KOPT-K1 (cell line): ENCODE measurements at regions not wholly inside any gene's neighbourhood (a gene's known extent, or its start where the extent isn't known, plus 50 kb on each side); places are given as distances from the start of the nearest gene placed in this dataset.
"Not testable (repeated sequence)": the region's sequence is repeated elsewhere in the genome, so short reads cannot be mapped to it uniquely, and the experiment has no call there.

ENCODE experiments used
- H3K27ac ChIP-seq: fragments of 200-600 bp; sonication (generic); 2 replicates; pipeline ENCODE4 v1.5.1; 2016; ENCODE audit warnings: antibody characterized with exemption, mild to moderate bottlenecking, low read depth, low read length; ENCODE audit not compliant: poor library complexity, severe bottlenecking
- H3K36me3 ChIP-seq: fragments of 200-600 bp; sonication (generic); 2 replicates; pipeline ENCODE4 v1.5.1; 2017; ENCODE audit warnings: antibody characterized with exemption, mild to moderate bottlenecking, low read length, moderate library complexity; ENCODE audit not compliant: insufficient read depth
- H3K9me3 ChIP-seq: fragments of 200-600 bp; sonication (generic); 2 replicates; pipeline ENCODE4 v1.5.1; 2017; ENCODE audit warnings: antibody characterized with exemption, low read length, mild to moderate bottlenecking; ENCODE audit not compliant: insufficient read depth, poor library complexity, severe bottlenecking

GRCh38 chr2:8368463-8368862 lies 313.4 kb upstream of the ID2 start:
- H3K27ac ChIP-seq, result no peak overlapping the region
- H3K9me3 ChIP-seq, result peaks cover 5% of the 10 kb centered on the region
- no peaks in the 10 kb centered on the region for H3K36me3 ChIP-seq

GRCh38 chr2:8369522-8369921 lies 312.3 kb upstream of the ID2 start:
- no peaks in the 10 kb centered on the region for H3K36me3 ChIP-seq
- peaks cover 5% of the 10 kb centered on the region for H3K9me3 ChIP-seq

GRCh38 chr2:8370258-8370802 lies 311.5 kb upstream of the ID2 start:
- Histone ChIP-seq H3K9me3 (peaks cover 5% of the 10 kb centered on the region), H3K27ac (no peak overlapping the region), H3K36me3 (no peaks in the 10 kb centered on the region)

More at GRCh38 chr2:8369522-8369921, 312.3 kb upstream of the ID2 start:
- H3K27ac ChIP-seq, result no peak overlapping the region

GRCh38 chr2:8371653-8372052 lies 310.2 kb upstream of the ID2 start:
- peaks cover 5% of the 10 kb centered on the region for H3K9me3 ChIP-seq
- no peaks in the 10 kb centered on the region for H3K36me3 ChIP-seq
- H3K27ac ChIP-seq, result no peak overlapping the region

- Histone ChIP-seq H3K27ac (no peak overlapping the region), H3K9me3 (peaks cover 5% of the 10 kb centered on the region), H3K36me3 (no peaks in the 10 kb centered on the region)
Measured at GRCh38 chr2:8374782-8375181, 307.1 kb upstream of the ID2 start.

GRCh38 chr2:8376603-8377410 lies 305.0 kb upstream of the ID2 start:
- Histone ChIP-seq H3K36me3 (no peaks in the 10 kb centered on the region), H3K9me3 (peaks cover 5% of the 10 kb centered on the region), H3K27ac (no peak overlapping the region)

GRCh38 chr2:8378016-8378810 lies 303.6 kb upstream of the ID2 start:
- H3K9me3 ChIP-seq, result no peaks in the 10 kb centered on the region
- no peaks in the 10 kb centered on the region for H3K36me3 ChIP-seq
- no peak overlapping the region for H3K27ac ChIP-seq

GRCh38 chr2:8379128-8379527 lies 302.7 kb upstream of the ID2 start:
- no peak overlapping the region for H3K27ac ChIP-seq
- no peaks in the 10 kb centered on the region for H3K36me3 ChIP-seq
- H3K9me3 ChIP-seq, result no peaks in the 10 kb centered on the region

- no peaks in the 10 kb centered on the region for H3K9me3 ChIP-seq
- no peaks in the 10 kb centered on the region for H3K36me3 ChIP-seq
- H3K27ac ChIP-seq, result no peak overlapping the region
Measured at GRCh38 chr2:8379549-8379948, 302.3 kb upstream of the ID2 start.

GRCh38 chr2:8380026-8380425 lies 301.8 kb upstream of the ID2 start:
- H3K27ac ChIP-seq, result no peak overlapping the region
- H3K9me3 ChIP-seq, result no peaks in the 10 kb centered on the region
- H3K36me3 ChIP-seq, result no peaks in the 10 kb centered on the region

- H3K36me3 ChIP-seq, result no peaks in the 10 kb centered on the region
- no peaks in the 10 kb centered on the region for H3K9me3 ChIP-seq
- H3K27ac ChIP-seq, result no peak overlapping the region
Measured at GRCh38 chr2:8380566-8380965, 301.3 kb upstream of the ID2 start.

GRCh38 chr2:8382485-8382884 lies 299.4 kb upstream of the ID2 start:
- H3K27ac ChIP-seq, result no peak overlapping the region
- H3K36me3 ChIP-seq, result no peaks in the 10 kb centered on the region
- H3K9me3 ChIP-seq, result no peaks in the 10 kb centered on the region

- H3K36me3 ChIP-seq, H3K9me3 ChIP-seq, H3K27ac ChIP-seq: not testable (repeated sequence)
Measured at GRCh38 chr2:8386748-8387147, 295.1 kb upstream of the ID2 start.

- no peaks in the 10 kb centered on the region for H3K36me3 ChIP-seq
- H3K9me3 ChIP-seq, result no peaks in the 10 kb centered on the region
- no peak overlapping the region for H3K27ac ChIP-seq
Measured at GRCh38 chr2:8388781-8389180, 293.1 kb upstream of the ID2 start.

GRCh38 chr2:8389431-8390108 lies 292.3 kb upstream of the ID2 start:
- no peaks in the 10 kb centered on the region for H3K9me3 ChIP-seq
- no peaks in the 10 kb centered on the region for H3K36me3 ChIP-seq
- H3K27ac ChIP-seq, result no peak overlapping the region
